ENCODE measurements at regions not wholly inside any gene's neighbourhood (a gene's known extent, or its start where the extent isn't known, plus 50 kb on each side); places are given as distances from the start of the nearest gene placed in this dataset.

DNA sequence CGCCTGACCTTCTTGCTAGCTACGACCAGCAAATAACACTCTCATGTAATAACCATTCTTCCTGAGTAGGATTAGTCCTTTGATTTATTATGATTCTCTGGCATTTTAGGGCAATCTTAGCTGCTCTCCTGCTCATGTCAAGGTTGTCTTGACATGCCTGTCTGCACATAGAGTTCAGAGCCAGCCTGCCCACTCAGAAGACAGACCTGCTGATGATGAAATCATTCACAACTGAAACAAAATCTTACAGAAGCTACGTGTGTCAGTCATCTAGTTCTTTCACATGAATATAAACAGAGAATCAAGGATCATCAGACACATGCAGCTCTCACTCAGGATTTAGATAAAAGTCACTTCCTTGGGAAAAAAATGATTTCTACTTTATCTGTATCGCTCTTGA, 173.6 kb upstream of the LYSMD4 start:
- dilution Hi-C loops (cut with MboI; ENCODE audit: extremely low pct_ligation_motif_present, low sequenced_read_pairs): no loop called here

More for the DNA sequence above, 173.6 kb upstream of the LYSMD4 start:
- Histone ChIP-seq H3K9me1 (replicated peaks; ENCODE audit: control insufficient read depth, extremely low read depth, insufficient read depth, low read length) (no peaks in the 10 kb centered on the region), H3K27ac (ENCODE audit: insufficient read depth, low read depth, low read length) (no peak overlapping the region), H2AFZ (ENCODE audit: low read depth, low read length) (no peak overlapping the region), H3K36me3 (ENCODE audit: control insufficient read depth in 2 of 2, extremely low read depth in 1 of 2, insufficient read depth in 2 of 2, low read length in 2 of 2) (no peaks in the 10 kb centered on the region), H3K27me3 (ENCODE audit: control insufficient read depth in 2 of 2, insufficient read depth in 2 of 2, low read length in 2 of 2) (no peaks in the 10 kb centered on the region), H3K79me2 (ENCODE audit: control insufficient read depth, insufficient read depth, low read length) (no peaks in the 10 kb centered on the region), H3K9me3 (replicated peaks; ENCODE audit: control insufficient read depth, insufficient read depth, low read length) (no peaks in the 10 kb centered on the region), H3K9ac (replicated peaks; ENCODE audit: extremely low read depth, insufficient read depth, low read length) (no peak overlapping the region), H3K4me1 (ENCODE audit: control insufficient read depth, extremely low read depth, insufficient read depth, low read length) (no peaks in the 10 kb centered on the region), H4K20me1 (replicated peaks; ENCODE audit: control insufficient read depth, extremely low read depth, insufficient read depth, low read length) (no peaks in the 10 kb centered on the region), H3K4me3 (replicated peaks in 1 of 3; ENCODE audit: insufficient read depth in 1 of 3, low read depth in 1 of 3, low read length in 3 of 3) (no peak overlapping the region), H3K4me2 (ENCODE audit: insufficient read depth, low read length) (no peak overlapping the region)
- BruUV-seq (replicated peaks): no TSS peak
- no peak for TF ChIP-seq JUN (IDR thresholded peaks at IDR 0.05; ENCODE audit: borderline replicate concordance, insufficient read depth, insufficient read length, low read depth)
- no peak for TF ChIP-seq MAX (IDR thresholded peaks at IDR 0.05; ENCODE audit: insufficient read depth, insufficient read length)
- TF ChIP-seq CTCF (IDR thresholded peaks at IDR 0.05; ENCODE audit: extremely low read depth in 1 of 2, insufficient read depth in 1 of 2, low read depth in 1 of 2, low read length in 2 of 2): no peak
- no peak for TF ChIP-seq EZH2 (IDR thresholded peaks at IDR 0.05; ENCODE audit: borderline replicate concordance, low read depth, low read length, severe bottlenecking)
- no peak for TF ChIP-seq FOS (IDR thresholded peaks at IDR 0.05; ENCODE audit: borderline replicate concordance, insufficient read depth, low read length)
- no peak for TF ChIP-seq MYC (IDR thresholded peaks at IDR 0.05; ENCODE audit: low read depth, low read length)
- no peak for TF ChIP-seq GATA2 (IDR thresholded peaks at IDR 0.05; ENCODE audit: insufficient read depth, insufficient read length, low read depth, low read length)
- FAIRE-seq (no peak), DNase-seq (ENCODE audit: low read depth, low spot score) (no peak)
- POLR2A ChIA-PET: no interaction called here
- intact Hi-C loops (cut with micrococcal nuclease): no loop called here
- CTCF ChIA-PET: no interaction called here

Measured in endothelial cell of umbilical vein (primary cell).